RWPE1 (cell line): ENCODE measurements at regions not wholly inside any gene's neighbourhood (a gene's known extent, or its start where the extent isn't known, plus 50 kb on each side); places are given as distances from the start of the nearest gene placed in this dataset.

Source experiments
- CTCF ChIA-PET: fragments of 350-600 bp; sonication (Branson Sonifier 250); formaldehyde crosslinking; extraction: SDS; loops from one replicate; lab custom pipeline; 2021; lab: Yijun Ruan, JAX
- POLR2A ChIA-PET: fragments of 400-600 bp; formaldehyde crosslinking; extraction: SDS; loops from one replicate; lab custom pipeline; 2020; ENCODE audit warnings: antibody characterized with exemption; ENCODE audit not compliant: low non-redundant PET; lab: Yijun Ruan, JAX
- DNase-seq: peaks from one replicate; pipeline ENCODE4 v3.0.0; 2012; ENCODE audit warnings: low spot score
- H3K27ac ChIP-seq: fragments of 450-650 bp; 2 replicates; pipeline ENCODE4 v1.5.1; 2017
- CTCF ChIP-seq: fragments of 450-650 bp; conservative IDR thresholded peaks from 2 replicates; pipeline ENCODE4 v1.5.1; 2017; ENCODE audit warnings: low read depth, mild to moderate bottlenecking

DNA sequence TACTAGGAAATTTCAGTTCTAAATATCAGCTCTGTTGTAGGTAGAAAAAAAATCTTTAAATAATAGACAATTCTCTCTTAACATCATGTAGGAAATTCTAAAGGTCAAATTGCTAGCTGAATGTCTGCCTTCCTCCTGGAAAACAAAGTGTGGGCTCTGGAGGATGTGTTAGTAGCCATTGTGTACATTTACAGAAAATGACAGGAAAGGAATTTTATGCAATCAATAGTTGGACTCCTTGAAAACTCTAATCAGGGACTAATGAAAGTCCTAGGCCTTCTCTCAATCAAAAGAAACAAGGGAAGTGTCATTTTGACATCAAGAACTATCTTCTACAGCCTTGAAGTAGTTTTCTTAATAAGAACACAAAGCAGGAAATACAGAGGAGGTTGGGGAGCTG lies 174.6 kb downstream of the ANKRD50 start:
- H3K27ac ChIP-seq, result no peak overlapping the region
- CTCF ChIA-PET, result no interaction called here
- no peak for TF ChIP-seq CTCF
- POLR2A ChIA-PET, result no interaction called here
- no peak for DNase-seq

- POLR2A ChIA-PET, result no interaction called here
- CTCF ChIA-PET, result no interaction called here
- TF ChIP-seq CTCF, result no peak
- no peak overlapping the region for H3K27ac ChIP-seq
- DNase-seq, result no peak
These were observed 172.5 kb downstream of the ANKRD50 start for GRCh38 chr4:124540014-124540413.

DNA sequence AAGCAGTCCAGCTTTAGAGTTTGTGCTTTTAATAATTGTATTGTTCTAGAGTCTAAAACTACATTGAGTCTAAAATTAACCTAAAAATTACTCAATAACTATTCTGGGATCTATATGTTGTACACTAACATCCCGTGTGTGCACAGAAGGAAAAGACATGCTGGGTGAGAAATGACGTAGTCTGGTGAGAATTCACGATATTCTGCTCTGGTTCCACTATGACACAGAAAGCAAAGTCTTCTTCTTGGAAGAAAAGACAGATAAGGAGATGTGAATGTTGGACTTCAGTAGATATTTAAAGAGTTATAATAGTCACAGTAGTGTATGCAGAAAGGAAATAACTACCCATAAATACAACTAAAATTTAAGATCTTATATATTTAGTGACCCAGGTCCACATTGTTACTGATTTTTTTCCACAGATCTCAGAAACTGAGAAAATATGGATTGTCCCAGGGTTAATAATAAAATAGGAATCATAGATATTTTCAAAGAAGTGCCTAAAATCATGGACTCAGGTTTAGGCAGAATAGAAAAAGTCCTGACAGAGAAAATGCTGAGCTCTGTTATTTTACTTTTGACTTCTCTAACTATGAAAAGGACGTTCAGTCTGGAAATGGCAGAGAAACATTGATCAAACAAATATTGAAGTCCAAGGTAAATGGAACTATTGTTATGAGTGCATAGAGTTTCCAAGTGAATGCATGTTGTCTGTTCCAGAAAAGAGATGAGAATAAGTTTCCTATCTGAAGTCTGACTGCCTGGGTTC lies 170.7 kb downstream of the ANKRD50 start:
- TF ChIP-seq CTCF, result no peak
- ChIA-PET CTCF (no interaction called here), POLR2A (no interaction called here)
- no peak overlapping the region for H3K27ac ChIP-seq
- DNase-seq, result no peak

- ChIA-PET CTCF (no interaction called here), POLR2A (no interaction called here)
- H3K27ac ChIP-seq, result no peak overlapping the region
- no peak for DNase-seq
- TF ChIP-seq CTCF, result no peak
These were observed 156.6 kb downstream of the ANKRD50 start for GRCh38 chr4:124555959-124556358.

DNA sequence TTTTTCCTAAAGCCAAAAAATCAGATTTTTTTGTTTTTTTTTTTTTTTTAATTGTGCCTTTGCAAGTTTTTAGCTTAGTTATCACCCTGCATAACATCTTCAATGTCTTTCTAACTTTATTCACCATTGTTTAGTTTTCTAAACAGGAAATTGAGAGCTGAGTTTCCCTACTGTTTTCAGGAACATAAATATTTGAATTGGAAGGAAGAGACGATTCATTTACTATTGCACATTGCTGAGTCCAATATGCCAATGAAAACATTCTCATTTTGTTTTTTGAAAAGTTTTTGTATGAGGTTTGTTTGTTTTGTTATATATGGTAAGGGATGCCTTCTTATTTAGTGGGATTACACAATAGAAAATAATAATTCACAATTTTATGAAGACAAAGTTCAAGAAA lies 148.4 kb downstream of the ANKRD50 start:
- no peak for DNase-seq
- no peak overlapping the region for H3K27ac ChIP-seq
- POLR2A ChIA-PET, result no interaction called here
- TF ChIP-seq CTCF, result no peak
- CTCF ChIA-PET, result no interaction called here

GRCh38 chr4:124565371-124565770 lies 147.2 kb downstream of the ANKRD50 start:
- ChIA-PET POLR2A (no interaction called here), CTCF (no interaction called here)
- TF ChIP-seq CTCF, result no peak
- DNase-seq, result no peak
- H3K27ac ChIP-seq, result no peak overlapping the region
